HG02870 (cell line): ENCODE measurements at regions not wholly inside any gene's neighbourhood (a gene's known extent, or its start where the extent isn't known, plus 50 kb on each side); places are given as distances from the start of the nearest gene placed in this dataset.

Experiments
- ATAC-seq: cut with Tn5 transposase; IDR thresholded peaks from one replicate; pipeline ENCODE4 v1.9.1; 2021; ENCODE audit warnings: mild to moderate bottlenecking, moderate library complexity; ENCODE audit not compliant: unreplicated experiment

- no peak for ATAC-seq
Observed at GRCh38 chr4:1500231-1500965, 94.2 kb upstream of the NKX1-1 start.

GRCh38 chr4:1499465-1499864, 93.2 kb upstream of the NKX1-1 start:
- no peak for ATAC-seq

- ATAC-seq = no peak
Observed at GRCh38 chr4:1497189-1497801, 91.1 kb upstream of the NKX1-1 start.

GRCh38 chr4:1496116-1496642, 89.9 kb upstream of the NKX1-1 start:
- ATAC-seq = no peak

DNA sequence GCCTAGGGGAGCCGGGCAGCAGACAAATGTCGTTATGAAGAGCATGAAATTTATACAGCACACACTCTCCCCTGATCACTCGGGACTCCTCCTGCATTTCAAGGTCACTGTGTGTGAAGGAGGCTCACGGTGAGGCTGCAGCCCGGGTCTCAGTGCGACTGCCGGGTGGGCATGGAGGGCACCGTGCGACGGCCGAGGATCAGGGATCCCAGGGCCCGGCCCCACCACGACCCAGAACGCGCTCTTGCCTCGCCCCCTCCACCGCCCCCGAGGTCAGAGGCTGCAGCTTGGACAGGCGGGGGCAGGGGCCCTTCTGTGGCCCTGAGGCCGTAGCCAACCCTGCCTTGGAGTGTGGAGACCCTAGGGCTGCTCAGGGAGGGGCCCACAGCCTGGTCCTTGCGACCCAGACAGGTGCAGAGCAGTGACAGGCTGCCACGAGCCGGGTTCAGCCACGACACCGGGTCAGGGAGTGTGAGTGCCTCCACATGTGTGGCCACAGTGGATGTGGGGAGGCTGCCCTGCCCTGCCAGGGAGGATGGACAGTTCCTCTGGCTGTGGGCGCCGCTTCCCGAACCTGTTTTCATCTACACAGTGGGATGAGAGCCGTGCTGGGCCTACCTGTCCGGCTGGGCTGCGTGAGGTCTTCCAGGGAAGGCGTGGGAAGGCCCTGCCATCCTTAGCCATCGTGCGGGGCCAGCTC, 89.3 kb upstream of the NKX1-1 start:
- no peak for ATAC-seq

DNA sequence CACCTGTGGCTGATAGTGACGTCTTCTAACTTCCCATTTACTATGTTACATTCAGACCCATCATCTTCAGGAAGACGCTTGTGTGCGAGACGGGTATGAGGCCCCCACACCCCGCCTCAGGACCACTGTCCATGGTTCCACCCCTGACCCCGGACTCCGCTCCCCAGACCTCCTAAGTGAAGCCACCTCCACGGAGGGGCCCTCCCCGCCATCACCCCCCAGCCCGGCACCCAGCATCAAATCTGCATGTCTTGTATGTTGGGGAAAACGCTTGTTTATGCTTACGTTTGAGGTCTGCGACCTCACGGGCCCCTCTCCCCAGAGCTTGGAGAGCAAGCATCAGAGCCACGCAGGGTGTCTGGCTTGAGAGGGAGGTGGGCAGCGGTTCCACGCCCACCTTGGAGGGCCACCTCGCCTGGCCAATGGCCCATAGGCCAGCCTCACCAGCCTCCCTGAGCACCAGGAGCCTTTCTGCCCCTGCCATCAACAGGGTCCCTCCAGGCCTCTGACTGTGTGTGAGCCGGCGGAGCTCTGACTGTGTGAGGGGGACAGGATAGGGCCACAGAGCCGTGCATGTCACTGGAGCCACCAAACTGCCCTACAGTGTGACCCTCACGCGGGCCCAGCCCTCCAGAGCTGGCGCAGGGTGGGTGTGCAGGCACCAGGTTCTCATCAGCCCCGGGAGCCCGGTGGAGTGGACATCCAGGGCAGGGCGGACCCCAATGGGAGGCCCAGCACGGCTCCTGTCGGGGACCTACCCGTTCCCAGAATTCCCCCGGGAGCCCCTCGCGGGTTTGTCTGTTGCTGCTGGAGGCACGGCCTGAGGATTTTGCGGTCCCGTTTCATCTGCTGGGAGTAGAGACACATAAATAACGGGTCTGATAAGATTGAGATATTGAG, 88.4 kb upstream of the NKX1-1 start:
- ATAC-seq = no peak

DNA sequence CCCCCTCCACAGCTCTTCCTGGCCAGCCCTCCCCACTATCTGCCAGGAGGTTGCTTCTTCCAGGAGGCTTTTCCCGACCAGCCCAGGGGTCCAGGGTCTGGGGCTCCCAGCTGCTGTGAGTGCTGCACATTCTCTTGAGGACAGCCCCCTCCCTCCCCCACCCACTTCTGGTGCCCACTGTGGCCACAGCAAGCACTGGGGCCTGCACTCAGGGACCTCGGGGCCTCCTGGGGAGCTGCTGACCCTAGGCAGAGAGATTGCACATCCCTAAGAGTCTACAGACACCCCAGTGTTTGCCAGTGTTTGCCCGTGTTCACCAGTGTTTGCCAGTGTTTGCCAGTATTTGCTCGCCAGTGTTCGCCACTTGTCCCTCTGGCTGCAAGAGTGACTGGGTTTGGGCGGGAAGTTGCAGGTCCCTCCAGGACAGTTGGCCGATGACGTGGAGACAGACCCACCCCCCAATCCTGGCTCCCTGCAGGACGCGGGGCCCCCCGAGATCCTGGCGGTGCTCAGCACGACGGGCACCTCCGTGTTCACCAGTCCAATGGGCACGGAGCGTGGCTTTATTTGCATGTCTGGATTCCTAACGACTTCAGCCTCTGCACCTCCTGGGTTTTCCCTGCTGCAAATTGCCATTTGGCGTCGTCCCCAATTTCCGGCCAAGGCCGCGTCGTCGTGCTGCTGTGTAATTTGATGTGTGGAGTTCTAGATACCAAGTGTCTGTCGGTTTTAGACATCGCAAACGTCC, 87.5 kb upstream of the NKX1-1 start:
- no peak for ATAC-seq

- ATAC-seq = no peak
Observed at GRCh38 chr4:1492651-1493539, 86.7 kb upstream of the NKX1-1 start.

- ATAC-seq = no peak
Observed at GRCh38 chr4:1492142-1492457, 85.9 kb upstream of the NKX1-1 start.

- ATAC-seq = no peak
Observed at GRCh38 chr4:1491328-1492141, 85.3 kb upstream of the NKX1-1 start.

DNA sequence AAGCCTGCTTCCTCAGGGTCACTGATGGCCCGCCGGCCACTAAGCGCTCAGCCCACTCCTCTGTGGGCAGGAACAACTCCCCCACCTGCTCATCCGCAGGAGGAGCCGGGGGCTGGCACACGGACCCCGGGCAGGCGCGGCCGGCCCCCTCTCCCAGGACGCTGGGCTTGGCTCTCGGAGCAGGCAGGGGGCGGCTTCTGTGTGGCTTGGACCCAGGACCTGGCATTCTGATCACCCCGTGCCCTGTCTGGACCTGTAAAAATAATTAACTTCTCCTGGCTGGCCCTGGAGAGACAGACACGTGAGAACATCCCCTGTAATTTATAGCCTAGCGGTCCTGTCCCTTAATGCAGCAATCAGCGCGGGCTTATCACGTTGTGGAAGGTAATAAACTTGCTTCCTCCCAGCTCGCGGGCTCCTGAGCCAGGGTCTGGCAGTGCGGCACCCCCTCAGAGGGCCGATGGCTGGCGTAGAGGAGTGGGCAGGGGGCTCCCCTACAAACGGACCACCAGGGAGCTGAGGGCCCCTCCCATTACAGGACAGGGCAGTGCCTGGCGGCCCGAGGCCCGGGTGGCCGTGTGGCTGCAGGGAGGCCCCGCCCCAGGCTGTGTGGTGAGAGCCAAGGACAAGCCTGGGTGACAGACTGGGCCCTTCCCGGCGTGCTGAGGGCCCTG, 84.5 kb upstream of the NKX1-1 start:
- ATAC-seq = no peak

- no peak for ATAC-seq
Observed at GRCh38 chr4:1490011-1490653, 83.9 kb upstream of the NKX1-1 start.

- no peak for ATAC-seq
Observed at GRCh38 chr4:1489639-1489995, 83.4 kb upstream of the NKX1-1 start.

- no peak for ATAC-seq
Observed at GRCh38 chr4:1488831-1489638, 82.8 kb upstream of the NKX1-1 start.

DNA sequence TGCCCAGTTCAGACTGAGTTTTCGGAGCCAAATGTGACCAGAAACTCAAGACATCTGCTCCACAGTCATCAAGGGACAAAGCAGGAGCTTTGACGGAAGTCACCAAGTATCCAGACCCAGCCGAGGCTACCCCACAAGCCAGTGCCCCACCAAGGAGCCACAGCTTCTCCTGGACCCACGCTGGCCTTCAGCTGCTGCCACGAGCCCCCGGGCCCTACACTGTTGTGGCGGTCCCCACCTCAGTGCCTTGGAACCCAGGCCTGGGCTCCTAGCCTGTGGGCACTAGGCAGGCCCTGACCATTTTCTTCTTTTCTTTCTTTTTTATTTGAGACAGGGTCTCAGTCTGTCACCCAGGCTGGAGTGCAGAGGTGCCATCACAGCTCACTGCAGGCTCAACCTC, 82.1 kb upstream of the NKX1-1 start:
- no peak for ATAC-seq

- no peak for ATAC-seq
Observed at GRCh38 chr4:1487761-1488160, 81.5 kb upstream of the NKX1-1 start.

DNA sequence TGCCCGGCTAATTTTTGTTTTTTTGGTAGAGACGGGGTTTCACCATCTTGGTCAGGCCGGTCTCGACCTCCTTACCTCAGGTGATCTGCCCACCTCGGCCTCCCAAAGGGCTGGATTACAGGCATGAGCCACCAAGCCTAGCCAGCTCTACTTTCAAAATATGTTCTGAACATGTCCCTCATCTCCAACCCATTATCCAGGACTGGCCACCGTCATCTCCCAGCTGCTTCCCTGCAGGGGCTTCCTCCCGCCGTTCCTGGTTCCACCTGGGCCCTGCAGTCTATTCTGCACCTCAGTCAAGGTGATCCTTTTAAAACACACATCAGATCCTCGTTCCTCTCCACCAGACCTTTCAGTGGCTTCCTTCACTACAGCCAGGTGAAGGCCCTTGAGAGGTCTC, 80.9 kb upstream of the NKX1-1 start:
- no peak for ATAC-seq
